KMS-11 (cell line): ENCODE measurements at regions not wholly inside any gene's neighbourhood (a gene's known extent, or its start where the extent isn't known, plus 50 kb on each side); places are given as distances from the start of the nearest gene placed in this dataset.
"Not testable (repeated sequence)": the region's sequence is repeated elsewhere in the genome, so short reads cannot be mapped to it uniquely, and the experiment has no call there.

Source experiments
- H2AFZ ChIP-seq: fragments of 200-600 bp; sonication (generic); 2 replicates; pipeline ENCODE4 v1.6.1; 2016; ENCODE audit warnings: antibody characterized with exemption, mixed run types, low read depth
- H3K27ac ChIP-seq: fragments of 200-600 bp; sonication (generic); 2 replicates; pipeline ENCODE4 v1.6.1; 2016; ENCODE audit warnings: mild to moderate bottlenecking, mixed run types
- H3K27me3 ChIP-seq: fragments of 200-600 bp; sonication (generic); 2 replicates; pipeline ENCODE4 v1.6.1; 2017; ENCODE audit warnings: mild to moderate bottlenecking, low read depth, mixed run types, moderate library complexity; ENCODE audit not compliant: insufficient read depth
- H3K36me3 ChIP-seq: fragments of 200-600 bp; sonication (generic); 2 replicates; pipeline ENCODE4 v1.6.1; 2017; ENCODE audit warnings: mild to moderate bottlenecking, mixed run types; ENCODE audit not compliant: insufficient read depth
- H3K4me1 ChIP-seq: fragments of 200-600 bp; sonication (generic); 2 replicates; pipeline ENCODE4 v1.6.1; 2016; ENCODE audit warnings: mild to moderate bottlenecking, low read depth, mixed run types; ENCODE audit not compliant: poor library complexity, severe bottlenecking
- H3K4me2 ChIP-seq: fragments of 200-600 bp; sonication (generic); 2 replicates; pipeline ENCODE4 v1.7.0; 2016; ENCODE audit warnings: mild to moderate bottlenecking, mixed run types
- H3K4me3 ChIP-seq: fragments of 200-600 bp; sonication (generic); IDR thresholded peaks from 2 replicates; pipeline ENCODE4 v1.6.1; 2017; ENCODE audit warnings: low read depth, low read length, mixed read lengths; ENCODE audit not compliant: insufficient read depth
- H3K79me2 ChIP-seq: fragments of 200-600 bp; sonication (generic); 2 replicates; pipeline ENCODE4 v1.6.1; 2016; ENCODE audit warnings: low read depth, mixed run types; ENCODE audit not compliant: insufficient read depth
- H3K9ac ChIP-seq: fragments of 200-600 bp; sonication (generic); 2 replicates; pipeline ENCODE4 v1.6.1; 2016; ENCODE audit warnings: mild to moderate bottlenecking, mixed run types
- H4K20me1 ChIP-seq: fragments of 200-600 bp; sonication (generic); 2 replicates; pipeline ENCODE4 v1.6.1; 2016; ENCODE audit warnings: mild to moderate bottlenecking, mixed run types; ENCODE audit not compliant: insufficient read depth
- TF ChIP-seq, protein P1 (sequence below): fragments of 200-600 bp; sonication (generic); conservative IDR thresholded peaks from 2 replicates; pipeline ENCODE4 v1.6.1; 2017; ENCODE audit warnings: low read depth, mild to moderate bottlenecking, antibody characterized with exemption, low read length, moderate library complexity, mixed read lengths

DNA sequence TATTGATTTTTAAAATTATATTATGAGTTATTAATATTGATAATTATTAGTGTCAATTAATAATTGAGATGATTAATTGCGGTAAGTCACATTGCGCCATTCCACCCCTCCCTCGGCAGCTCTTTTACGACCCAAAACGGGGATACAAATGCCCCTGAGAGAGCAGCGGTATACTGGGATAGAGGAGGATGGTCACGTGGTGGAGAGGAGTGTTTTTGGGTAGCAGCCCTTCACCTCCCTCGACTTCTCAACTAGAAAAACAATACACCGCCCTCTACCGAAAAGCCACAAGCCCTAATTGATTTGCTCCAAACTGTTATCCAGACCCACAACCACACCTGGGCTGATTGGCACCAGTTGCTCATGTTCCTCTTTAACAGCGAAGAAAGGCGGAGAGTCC is 71.0 kb downstream of the DAPL1 start:
- H3K27ac ChIP-seq, H4K20me1 ChIP-seq, H3K36me3 ChIP-seq, H3K4me2 ChIP-seq, H3K4me1 ChIP-seq, H3K4me3 ChIP-seq, H3K9ac ChIP-seq, H3K27me3 ChIP-seq, H3K79me2 ChIP-seq, H2AFZ ChIP-seq: not testable (repeated sequence)

DNA sequence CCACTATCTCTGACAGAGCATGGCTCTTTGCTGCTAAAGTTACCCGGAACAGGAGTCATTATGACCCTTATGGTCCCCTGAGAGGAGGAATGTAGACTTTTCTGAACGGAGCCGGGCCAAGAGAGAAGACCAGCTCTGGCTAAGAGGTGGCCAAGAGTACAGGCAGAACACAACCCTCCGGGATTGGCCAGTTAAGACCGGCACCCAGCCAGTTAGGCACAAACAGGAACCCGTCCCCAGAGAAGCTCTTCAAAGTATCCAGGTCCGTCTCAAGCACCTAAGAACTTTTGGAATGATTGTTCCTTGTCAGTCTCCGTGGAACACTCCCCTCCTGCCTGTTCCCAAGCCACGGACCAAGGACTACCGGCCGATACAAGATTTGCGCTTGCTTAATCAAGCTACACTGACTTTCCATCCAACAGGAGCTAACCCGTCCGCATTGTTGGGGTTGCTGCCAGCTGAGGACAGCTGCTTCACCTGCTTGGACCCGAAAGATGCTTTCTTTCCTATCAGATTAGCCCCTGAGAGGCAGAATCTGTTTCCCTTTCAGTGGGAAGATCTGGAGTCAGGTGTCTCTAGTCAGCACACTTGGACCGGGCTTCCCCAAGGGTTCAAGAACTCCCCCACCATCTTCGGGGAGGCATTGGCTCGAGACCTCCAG is 72.5 kb downstream of the DAPL1 start:
- not testable (repeated sequence) for H3K4me3 ChIP-seq, H3K27ac ChIP-seq, H3K36me3 ChIP-seq, H3K4me2 ChIP-seq, H3K79me2 ChIP-seq, H3K4me1 ChIP-seq, H3K27me3 ChIP-seq, H3K9ac ChIP-seq, H4K20me1 ChIP-seq, H2AFZ ChIP-seq

DNA sequence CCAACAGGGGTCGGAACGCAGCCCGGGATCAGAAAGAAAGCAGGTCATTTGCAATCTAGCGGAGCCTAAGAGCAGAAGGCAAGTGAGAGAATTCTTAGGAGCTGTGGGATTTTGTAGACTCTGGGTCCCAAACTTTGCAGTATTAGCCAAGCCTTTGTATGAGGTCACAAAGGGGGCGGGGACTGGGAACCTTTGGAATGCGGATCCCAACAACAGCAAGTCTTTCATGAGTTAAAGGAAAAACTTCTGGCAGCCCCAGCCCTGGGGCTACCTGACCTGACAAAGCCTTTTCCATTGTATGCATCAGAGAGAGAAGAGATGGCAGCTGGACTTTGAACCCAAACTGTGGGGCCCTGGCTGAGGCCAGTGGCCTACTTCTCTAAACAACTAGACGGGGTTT is 73.3 kb downstream of the DAPL1 start:
- not testable (repeated sequence) for H3K79me2 ChIP-seq, H3K27me3 ChIP-seq, H3K4me2 ChIP-seq, H4K20me1 ChIP-seq, H3K36me3 ChIP-seq, H3K27ac ChIP-seq, H2AFZ ChIP-seq, H3K4me3 ChIP-seq, H3K4me1 ChIP-seq, H3K9ac ChIP-seq

GRCh38 chr2:158869122-158869521 is 74.0 kb downstream of the DAPL1 start:
- H3K4me2 ChIP-seq, H2AFZ ChIP-seq, H3K79me2 ChIP-seq, H3K4me3 ChIP-seq, H3K4me1 ChIP-seq, H3K27me3 ChIP-seq, H3K9ac ChIP-seq, H4K20me1 ChIP-seq, H3K36me3 ChIP-seq, H3K27ac ChIP-seq: not testable (repeated sequence)

DNA sequence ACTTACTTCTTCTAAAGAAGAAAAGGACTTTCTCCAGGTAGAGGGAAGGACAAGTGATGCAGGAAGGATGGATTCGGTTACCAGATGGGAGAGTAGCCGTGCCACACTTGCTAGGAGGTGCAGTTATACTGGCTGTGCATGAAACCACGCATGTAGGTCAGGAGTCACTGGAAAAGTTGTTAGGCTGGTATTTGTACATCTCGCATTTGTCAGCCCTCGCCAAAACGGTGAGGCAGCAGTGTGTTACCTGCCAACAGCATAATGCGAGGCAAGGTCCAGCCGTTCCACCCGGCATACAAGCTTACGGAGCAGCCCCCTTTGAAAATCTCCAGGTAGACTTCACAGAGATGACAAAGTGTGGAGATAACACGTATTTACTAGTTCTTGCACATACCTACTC is 74.5 kb downstream of the DAPL1 start:
- H3K27ac ChIP-seq, H4K20me1 ChIP-seq, H3K4me1 ChIP-seq, H3K4me2 ChIP-seq, H3K27me3 ChIP-seq, H3K4me3 ChIP-seq, H3K9ac ChIP-seq, H3K79me2 ChIP-seq, H2AFZ ChIP-seq, H3K36me3 ChIP-seq: not testable (repeated sequence)

DNA sequence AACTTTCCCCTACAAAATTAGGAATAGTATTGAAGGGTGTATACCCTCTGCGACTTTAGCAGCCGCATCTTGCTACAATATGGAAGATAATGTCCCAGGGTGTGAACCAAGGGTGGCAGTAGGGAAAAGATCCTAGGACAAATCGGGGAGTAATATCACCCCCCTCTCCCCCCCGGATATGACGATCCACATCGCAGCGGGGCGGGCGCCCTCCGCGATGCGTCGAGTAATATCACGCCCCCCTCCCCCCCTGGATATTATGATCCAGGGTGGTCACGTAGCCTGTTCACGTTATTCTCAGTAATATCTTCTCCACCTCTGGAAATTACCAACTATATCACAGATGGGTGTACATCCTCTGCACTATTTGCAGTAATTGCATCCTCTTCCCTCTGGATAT is 82.9 kb downstream of the DAPL1 start:
- Histone ChIP-seq H3K79me2 (no peaks in the 10 kb centered on the region), H3K4me1 (no peaks in the 10 kb centered on the region), H3K27me3 (no peaks in the 10 kb centered on the region), H2AFZ (no peak overlapping the region), H3K27ac (no peak overlapping the region), H4K20me1 (no peaks in the 10 kb centered on the region), H3K4me3 (no peak overlapping the region), H3K9ac (no peak overlapping the region), H3K4me2 (no peak overlapping the region), H3K36me3 (no peaks in the 10 kb centered on the region)
- TF ChIP-seq, protein P1, sequence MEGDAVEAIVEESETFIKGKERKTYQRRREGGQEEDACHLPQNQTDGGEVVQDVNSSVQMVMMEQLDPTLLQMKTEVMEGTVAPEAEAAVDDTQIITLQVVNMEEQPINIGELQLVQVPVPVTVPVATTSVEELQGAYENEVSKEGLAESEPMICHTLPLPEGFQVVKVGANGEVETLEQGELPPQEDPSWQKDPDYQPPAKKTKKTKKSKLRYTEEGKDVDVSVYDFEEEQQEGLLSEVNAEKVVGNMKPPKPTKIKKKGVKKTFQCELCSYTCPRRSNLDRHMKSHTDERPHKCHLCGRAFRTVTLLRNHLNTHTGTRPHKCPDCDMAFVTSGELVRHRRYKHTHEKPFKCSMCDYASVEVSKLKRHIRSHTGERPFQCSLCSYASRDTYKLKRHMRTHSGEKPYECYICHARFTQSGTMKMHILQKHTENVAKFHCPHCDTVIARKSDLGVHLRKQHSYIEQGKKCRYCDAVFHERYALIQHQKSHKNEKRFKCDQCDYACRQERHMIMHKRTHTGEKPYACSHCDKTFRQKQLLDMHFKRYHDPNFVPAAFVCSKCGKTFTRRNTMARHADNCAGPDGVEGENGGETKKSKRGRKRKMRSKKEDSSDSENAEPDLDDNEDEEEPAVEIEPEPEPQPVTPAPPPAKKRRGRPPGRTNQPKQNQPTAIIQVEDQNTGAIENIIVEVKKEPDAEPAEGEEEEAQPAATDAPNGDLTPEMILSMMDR, result no peak

GRCh38 chr2:158879229-158879903 is 84.2 kb downstream of the DAPL1 start:
- no peaks in the 10 kb centered on the region for H3K4me1 ChIP-seq
- no peak overlapping the region for H3K9ac ChIP-seq
- H3K36me3 ChIP-seq, result no peaks in the 10 kb centered on the region
- no peaks in the 10 kb centered on the region for H3K79me2 ChIP-seq
- H3K27ac ChIP-seq, result no peak overlapping the region
- no peak overlapping the region for H2AFZ ChIP-seq
- no peaks in the 10 kb centered on the region for H3K27me3 ChIP-seq
- no peak overlapping the region for H3K4me2 ChIP-seq
- H3K4me3 ChIP-seq, result no peak overlapping the region
- H4K20me1 ChIP-seq, result no peaks in the 10 kb centered on the region
- TF ChIP-seq, protein P1, result no peak
